Peyer's patch (tissue), 4 donors: ENCODE measurements at regions not wholly inside any gene's neighbourhood (a gene's known extent, or its start where the extent isn't known, plus 50 kb on each side); places are given as distances from the start of the nearest gene placed in this dataset.

Source experiments
- CTCF ChIP-seq, 6 experiments: fragments of 450-650 bp in 4 of 6; fragments of 200-600 bp in 2 of 6; sonication (generic) in 1 of 6; IDR thresholded peaks; one replicate each; pipeline ENCODE4 v1.5.1; 2017 to 2019; ENCODE audit warnings: antibody characterized with exemption in 6 of 6, mild to moderate bottlenecking in 3 of 6, moderate library complexity in 1 of 6
- POLR2A ChIP-seq, 2 donors: fragments of 450-650 bp; IDR thresholded peaks; one replicate each; pipeline ENCODE4 v1.5.1; 2017; ENCODE audit warnings: antibody characterized with exemption in 2 of 2, mild to moderate bottlenecking in 2 of 2, moderate library complexity in 2 of 2

DNA sequence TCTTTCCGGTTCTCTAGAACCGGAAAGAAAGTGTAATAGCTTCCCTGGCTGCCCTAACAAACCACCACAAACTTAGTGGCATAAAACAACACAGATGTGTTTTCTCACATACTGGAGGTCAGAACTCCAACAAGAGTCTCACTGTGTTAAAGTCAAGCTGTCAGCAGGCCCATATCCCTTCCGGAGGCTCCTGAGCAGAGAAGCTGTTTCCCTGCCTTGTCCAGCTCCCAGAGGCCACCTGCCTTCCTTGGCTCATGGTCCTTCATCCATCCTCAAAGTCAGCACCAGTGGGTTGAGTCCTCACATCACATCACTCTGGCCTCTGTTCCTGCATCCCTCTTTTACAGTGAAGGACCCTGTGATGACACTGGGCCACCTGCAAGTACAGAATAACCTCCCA is 49.8 kb upstream of the HMX1 start:
- no peak for TF ChIP-seq CTCF (IDR thresholded peaks at IDR 0.05)
- no peak for TF ChIP-seq POLR2A (IDR thresholded peaks at IDR 0.05)
